ENCODE measurements at regions not wholly inside any gene's neighbourhood (a gene's known extent, or its start where the extent isn't known, plus 50 kb on each side); places are given as distances from the start of the nearest gene placed in this dataset.

GRCh38 chr19:28497137-28497536, 715.8 kb downstream of the UQCRFS1 start:
- TF ChIP-seq ZNF664 (tag by site-specific recombination; IDR thresholded peaks at IDR 0.05) (no peak), ZNF311 (tag by site-specific recombination; IDR thresholded peaks at IDR 0.05; ENCODE audit: borderline replicate concordance) (no peak), ZNF157 (tag by site-specific recombination; IDR thresholded peaks at IDR 0.05) (no peak), HOXA7 (CRISPR knock-in tag; IDR thresholded peaks at IDR 0.05; ENCODE audit: borderline replicate concordance) (no peak), ZNF416 (tag by site-specific recombination; IDR thresholded peaks at IDR 0.05) (no peak), ZNF704 (tag by site-specific recombination; IDR thresholded peaks at IDR 0.05) (no peak), ZNF175 (tag by site-specific recombination; IDR thresholded peaks at IDR 0.05) (no peak), ZSCAN23 (tag by site-specific recombination; IDR thresholded peaks at IDR 0.05) (no peak), ZNF138 (tag by site-specific recombination; IDR thresholded peaks at IDR 0.05; ENCODE audit: borderline replicate concordance) (no peak)
- TF ChIP-seq, protein P1, sequence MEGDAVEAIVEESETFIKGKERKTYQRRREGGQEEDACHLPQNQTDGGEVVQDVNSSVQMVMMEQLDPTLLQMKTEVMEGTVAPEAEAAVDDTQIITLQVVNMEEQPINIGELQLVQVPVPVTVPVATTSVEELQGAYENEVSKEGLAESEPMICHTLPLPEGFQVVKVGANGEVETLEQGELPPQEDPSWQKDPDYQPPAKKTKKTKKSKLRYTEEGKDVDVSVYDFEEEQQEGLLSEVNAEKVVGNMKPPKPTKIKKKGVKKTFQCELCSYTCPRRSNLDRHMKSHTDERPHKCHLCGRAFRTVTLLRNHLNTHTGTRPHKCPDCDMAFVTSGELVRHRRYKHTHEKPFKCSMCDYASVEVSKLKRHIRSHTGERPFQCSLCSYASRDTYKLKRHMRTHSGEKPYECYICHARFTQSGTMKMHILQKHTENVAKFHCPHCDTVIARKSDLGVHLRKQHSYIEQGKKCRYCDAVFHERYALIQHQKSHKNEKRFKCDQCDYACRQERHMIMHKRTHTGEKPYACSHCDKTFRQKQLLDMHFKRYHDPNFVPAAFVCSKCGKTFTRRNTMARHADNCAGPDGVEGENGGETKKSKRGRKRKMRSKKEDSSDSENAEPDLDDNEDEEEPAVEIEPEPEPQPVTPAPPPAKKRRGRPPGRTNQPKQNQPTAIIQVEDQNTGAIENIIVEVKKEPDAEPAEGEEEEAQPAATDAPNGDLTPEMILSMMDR (tag by site-specific recombination; IDR thresholded peaks at IDR 0.05): no peak
- TF ChIP-seq, protein P2, sequence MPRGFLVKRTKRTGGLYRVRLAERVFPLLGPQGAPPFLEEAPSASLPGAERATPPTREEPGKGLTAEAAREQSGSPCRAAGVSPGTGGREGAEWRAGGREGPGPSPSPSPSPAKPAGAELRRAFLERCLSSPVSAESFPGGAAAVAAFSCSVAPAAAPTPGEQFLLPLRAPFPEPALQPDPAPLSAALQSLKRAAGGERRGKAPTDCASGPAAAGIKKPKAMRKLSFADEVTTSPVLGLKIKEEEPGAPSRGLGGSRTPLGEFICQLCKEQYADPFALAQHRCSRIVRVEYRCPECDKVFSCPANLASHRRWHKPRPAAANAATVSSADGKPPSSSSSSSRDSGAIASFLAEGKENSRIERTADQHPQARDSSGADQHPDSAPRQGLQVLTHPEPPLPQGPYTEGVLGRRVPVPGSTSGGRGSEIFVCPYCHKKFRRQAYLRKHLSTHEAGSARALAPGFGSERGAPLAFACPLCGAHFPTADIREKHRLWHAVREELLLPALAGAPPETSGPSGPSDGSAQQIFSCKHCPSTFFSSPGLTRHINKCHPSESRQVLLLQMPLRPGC (tag by site-specific recombination; IDR thresholded peaks at IDR 0.05): no peak
